GM12878 (cell line): ENCODE measurements at regions not wholly inside any gene's neighbourhood (a gene's known extent, or its start where the extent isn't known, plus 50 kb on each side); places are given as distances from the start of the nearest gene placed in this dataset.

ENCODE experiments used
- ATAC-seq: fragments of 200-7000 bp; cut with Tn5 transposase; 3 replicates; pipeline ENCODE4 v1.9.1; 2020; ENCODE audit warnings: mild to moderate bottlenecking, moderate library complexity
- BruUV-seq: library from RNA; stranded (reverse); fragments of 400-500 nt; replicated peaks from 2 replicates; lab custom pipeline; 2021; lab: Mats Ljungman, UMichigan
- CTCF ChIA-PET: fragments of 300-600 bp; sonication (Branson Sonifier 250); formaldehyde crosslinking; extraction: SDS; loops from one replicate; lab custom pipeline; 2021; ENCODE audit warnings: inconsistent platforms; lab: Yijun Ruan, JAX
- POLR2A ChIA-PET: fragments of 350-600 bp; formaldehyde crosslinking; extraction: SDS; loops from one replicate; lab custom pipeline; 2021; ENCODE audit warnings: inconsistent platforms; lab: Charles Lee
- RAD21 ChIA-PET: fragments of 300-600 bp; sonication (Branson Sonifier 250); formaldehyde crosslinking; loops from one replicate; lab custom pipeline; 2023; ENCODE audit warnings: antibody characterized with exemption; ENCODE audit not compliant: unreplicated experiment; lab: Charles Lee
- SMC1A ChIA-PET: fragments of 300-600 bp; sonication (Branson Sonifier 250); formaldehyde crosslinking; loops from one replicate; lab custom pipeline; 2023; ENCODE audit not compliant: unreplicated experiment, uncharacterized antibody; lab: Charles Lee
- DNase-seq: peaks from one replicate; pipeline ENCODE4 v3.0.0-alpha.2; 2011; ENCODE audit warnings: low read depth, low spot score
- FAIRE-seq: peaks from 3 replicates; lab custom pipeline; 2011; peaks lifted over from hg19 to GRCh38; lab: Jason Lieb, UNC
- H2AFZ ChIP-seq: 2 replicates; pipeline ENCODE4 v1.6.0; 2011; ENCODE audit warnings: low read depth, low read length, control low read depth; ENCODE audit not compliant: control insufficient read depth
- H3K27ac ChIP-seq: 2 replicates; pipeline ENCODE4 v1.5.1; 2011; ENCODE audit warnings: control low read depth; ENCODE audit not compliant: control insufficient read depth, insufficient read depth
- H3K27me3 ChIP-seq, 2 experiments: replicated peaks in 1 of 2; 2 replicates each; pipeline versions ENCODE4 v1.6.0 to v1.6.1; 2011; ENCODE audit warnings: low read length in 1 of 2; ENCODE audit not compliant: control insufficient read depth in 2 of 2, insufficient read depth in 2 of 2
- H3K36me3 ChIP-seq, 2 experiments: 2 replicates each; pipeline ENCODE4 v1.5.1; 2011; ENCODE audit warnings: low read length in 1 of 2; ENCODE audit not compliant: control insufficient read depth in 2 of 2, insufficient read depth in 2 of 2
- H3K4me1 ChIP-seq: 2 replicates; pipeline ENCODE4 v1.6.1; 2011; ENCODE audit warnings: mild to moderate bottlenecking, low read length, moderate library complexity, mixed read lengths; ENCODE audit not compliant: control insufficient read depth, insufficient read depth
- H3K4me2 ChIP-seq: 2 replicates; pipeline ENCODE4 v1.6.0; 2011; ENCODE audit warnings: control low read depth; ENCODE audit not compliant: control insufficient read depth, insufficient read depth
- H3K4me3 ChIP-seq: fragments of 200-600 bp; sonication (generic); 2 replicates; pipeline ENCODE4 v1.5.1; 2016
- H3K79me2 ChIP-seq: 2 replicates; pipeline ENCODE4 v1.6.0; 2011; ENCODE audit warnings: low read length; ENCODE audit not compliant: control insufficient read depth, insufficient read depth
- H3K9ac ChIP-seq: 2 replicates; pipeline ENCODE4 v1.8.0; 2011; ENCODE audit warnings: low read length, control low read depth, mixed read lengths; ENCODE audit not compliant: control insufficient read depth, insufficient read depth
- H3K9me3 ChIP-seq: replicated peaks from 3 replicates; pipeline ENCODE4 v1.5.1; 2011; ENCODE audit warnings: mild to moderate bottlenecking, low read length; ENCODE audit not compliant: control insufficient read depth, insufficient read depth
- H4K20me1 ChIP-seq: 2 replicates; pipeline ENCODE4 v1.6.0; 2011; ENCODE audit not compliant: control insufficient read depth, insufficient read depth
- CBFB ChIP-seq: IDR thresholded peaks from 2 replicates; pipeline ENCODE4 v1.6.1; 2016; ENCODE audit warnings: antibody characterized with exemption, low read depth
- EGR1 ChIP-seq, 2 experiments: IDR thresholded peaks; 1 replicate in 1 of 2; 2 replicates in 1 of 2; pipeline ENCODE4 v1.6.1; 2011 to 2012; ENCODE audit warnings: low read depth in 2 of 2, low read length in 2 of 2, borderline replicate concordance in 1 of 2, mild to moderate bottlenecking in 1 of 2, moderate library complexity in 1 of 2
- JUND ChIP-seq: IDR thresholded peaks from 2 replicates; pipeline ENCODE4 v1.6.1; 2012; ENCODE audit warnings: low read depth, mild to moderate bottlenecking, low read length, improper control_type of control experiment, moderate library complexity
- KAT2A ChIP-seq: conservative IDR thresholded peaks from 2 replicates; pipeline ENCODE4 v1.6.1; 2011; ENCODE audit warnings: low read depth, low read length; ENCODE audit not compliant: control insufficient read depth
- KDM1A ChIP-seq: fragments of 200-600 bp; sonication (generic); IDR thresholded peaks from 2 replicates; pipeline ENCODE4 v1.6.1; 2016; ENCODE audit warnings: borderline replicate concordance
- RBBP5 ChIP-seq: fragments of 200-600 bp; sonication (generic); conservative IDR thresholded peaks from 2 replicates; pipeline ENCODE4 v1.6.1; 2016
- SIN3A ChIP-seq: IDR thresholded peaks from 2 replicates; pipeline ENCODE4 v1.6.1; 2012; ENCODE audit warnings: low read depth, low read length, improper control_type of control experiment
- WGBS: methylation state at CpG from one replicate; pipeline ENCODE4 v1.1.6; 2016; ENCODE audit warnings: low lambda C conversion rate; ENCODE audit not compliant: insufficient replicate concordance, insufficient coverage; ENCODE audit errors: missing lambda C conversion rate; 5-methylcytosine and 5-hydroxymethylcytosine counted together
- in situ Hi-C: fragments of 300-500 bp; cut with MboI; formaldehyde crosslinking; loops from 9 replicates; pipeline ENCODE4 v1.14.3; 2018; ENCODE audit warnings: mixed read lengths
- intact Hi-C: fragments of 100-400 bp; cut with micrococcal nuclease; formaldehyde crosslinking; loops from one replicate; pipeline ENCODE4 v1.14.2; 2022; ENCODE audit not compliant: unreplicated experiment
- TF ChIP-seq, protein P1 (sequence below): fragments of 450-650 bp; IDR thresholded peaks from 2 replicates; pipeline ENCODE4 v1.6.1; 2017; ENCODE audit warnings: borderline replicate concordance
- TF ChIP-seq, protein P2 (sequence below): fragments of 450-650 bp; IDR thresholded peaks from 2 replicates; pipeline ENCODE4 v1.6.1; 2017; ENCODE audit warnings: mild to moderate bottlenecking
- TF ChIP-seq, protein P3 (sequence below): fragments of 450-650 bp; IDR thresholded peaks from 2 replicates; pipeline ENCODE4 v1.6.1; 2017; ENCODE audit warnings: mild to moderate bottlenecking, moderate library complexity

DNA sequence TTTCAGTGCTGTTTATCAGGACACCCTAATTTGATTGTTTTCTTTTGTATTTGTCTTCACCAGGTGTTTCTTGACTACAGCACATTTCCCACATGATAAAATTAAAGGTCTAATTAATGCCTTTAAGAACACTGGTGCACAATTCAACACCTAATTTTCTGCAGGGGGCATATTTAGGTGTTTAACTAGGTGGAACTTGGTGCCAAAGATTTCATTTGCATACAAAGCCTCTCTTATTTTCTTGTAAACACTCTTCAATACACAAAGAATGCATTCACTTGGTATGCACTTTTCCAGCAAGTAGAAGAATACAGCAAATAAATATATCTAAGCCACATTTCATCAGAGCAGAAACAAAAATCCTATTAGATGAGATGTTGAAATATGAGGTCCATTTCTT lies 646.2 kb upstream of the FOXG1 start:
- DNase-seq (no peak), ATAC-seq (no peak), FAIRE-seq (no peak)
- ChIA-PET CTCF (no interaction called here), RAD21 (no interaction called here), SMC1A (no interaction called here), POLR2A (no interaction called here)
- Histone ChIP-seq H3K27me3 (no peaks in the 10 kb centered on the region), H3K79me2 (no peaks in the 10 kb centered on the region), H3K4me1 (no peaks in the 10 kb centered on the region), H2AFZ (no peak overlapping the region), H4K20me1 (no peaks in the 10 kb centered on the region), H3K4me3 (no peak overlapping the region), H3K4me2 (no peak overlapping the region), H3K9ac (no peak overlapping the region), H3K36me3 (no peaks in the 10 kb centered on the region), H3K9me3 (no peaks in the 10 kb centered on the region), H3K27ac (no peak overlapping the region)
- BruUV-seq, result no TSS peak
- TF ChIP-seq CBFB (no peak), KDM1A (no peak), RBBP5 (no peak)
- TF ChIP-seq, protein P1, sequence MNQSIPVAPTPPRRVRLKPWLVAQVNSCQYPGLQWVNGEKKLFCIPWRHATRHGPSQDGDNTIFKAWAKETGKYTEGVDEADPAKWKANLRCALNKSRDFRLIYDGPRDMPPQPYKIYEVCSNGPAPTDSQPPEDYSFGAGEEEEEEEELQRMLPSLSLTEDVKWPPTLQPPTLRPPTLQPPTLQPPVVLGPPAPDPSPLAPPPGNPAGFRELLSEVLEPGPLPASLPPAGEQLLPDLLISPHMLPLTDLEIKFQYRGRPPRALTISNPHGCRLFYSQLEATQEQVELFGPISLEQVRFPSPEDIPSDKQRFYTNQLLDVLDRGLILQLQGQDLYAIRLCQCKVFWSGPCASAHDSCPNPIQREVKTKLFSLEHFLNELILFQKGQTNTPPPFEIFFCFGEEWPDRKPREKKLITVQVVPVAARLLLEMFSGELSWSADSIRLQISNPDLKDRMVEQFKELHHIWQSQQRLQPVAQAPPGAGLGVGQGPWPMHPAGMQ, result no peak
- in situ Hi-C loops (no loop called here), intact Hi-C loops (no loop called here)

DNA sequence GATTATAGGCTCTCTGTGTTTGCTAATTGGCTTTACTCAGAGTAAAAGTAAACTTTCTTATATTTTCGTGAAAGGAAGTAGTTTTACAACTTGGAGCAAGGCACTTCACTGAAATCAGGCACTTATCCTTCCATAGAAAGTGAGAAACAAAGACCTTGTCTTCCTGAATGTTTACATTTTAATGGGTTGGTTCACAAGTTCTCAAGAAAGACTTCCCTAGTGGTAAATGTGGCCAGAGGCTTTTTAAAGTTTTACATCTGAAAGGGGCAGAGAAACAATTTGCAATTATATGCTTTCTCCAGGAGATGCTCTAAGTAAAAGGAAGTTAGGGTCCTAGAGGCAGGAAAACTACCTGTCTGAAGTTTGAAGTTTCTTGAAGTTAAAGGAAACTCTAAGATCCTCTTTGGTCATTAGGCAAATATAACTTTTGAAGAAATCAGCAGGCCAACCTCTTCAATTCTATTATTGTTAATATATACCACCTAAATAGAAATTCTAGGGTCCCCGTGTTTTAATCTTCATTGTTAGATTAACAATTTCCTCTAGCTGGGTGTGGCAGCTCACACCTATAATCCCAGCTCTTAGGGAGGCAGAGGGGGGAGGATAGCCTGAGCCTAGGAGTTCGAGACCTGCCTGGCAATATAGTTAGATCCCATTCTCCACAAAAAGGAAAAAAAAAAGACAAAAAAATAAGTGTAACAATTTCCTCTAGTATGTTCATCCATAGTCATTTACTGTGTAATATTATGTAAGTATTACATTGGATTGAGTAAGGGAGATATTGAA lies 644.9 kb upstream of the FOXG1 start:
- in situ Hi-C loops (no loop called here), intact Hi-C loops (no loop called here)
- ChIA-PET SMC1A (no interaction called here), POLR2A (no interaction called here), CTCF (no interaction called here), RAD21 (no interaction called here)
- Histone ChIP-seq H3K36me3 (no peaks in the 10 kb centered on the region), H3K27me3 (no peaks in the 10 kb centered on the region), H3K79me2 (no peaks in the 10 kb centered on the region), H3K27ac (no peak overlapping the region), H2AFZ (no peak overlapping the region), H3K4me2 (no peak overlapping the region), H3K9ac (no peak overlapping the region), H3K4me1 (no peaks in the 10 kb centered on the region), H3K4me3 (no peak overlapping the region), H4K20me1 (no peaks in the 10 kb centered on the region), H3K9me3 (no peaks in the 10 kb centered on the region)
- FAIRE-seq (no peak), ATAC-seq (no peak), DNase-seq (no peak)
- BruUV-seq, result no TSS peak
- WGBS, result 0% methylated on average over 3 of the region's 3 CpGs
- TF ChIP-seq JUND (no peak), SIN3A (no peak), EGR1 (IDR thresholded peaks at IDR 0.05; ENCODE audit: borderline replicate concordance in 1 of 2, low read depth in 2 of 2, low read length in 2 of 2) (no peak), KAT2A (no peak)
- TF ChIP-seq, protein P2, sequence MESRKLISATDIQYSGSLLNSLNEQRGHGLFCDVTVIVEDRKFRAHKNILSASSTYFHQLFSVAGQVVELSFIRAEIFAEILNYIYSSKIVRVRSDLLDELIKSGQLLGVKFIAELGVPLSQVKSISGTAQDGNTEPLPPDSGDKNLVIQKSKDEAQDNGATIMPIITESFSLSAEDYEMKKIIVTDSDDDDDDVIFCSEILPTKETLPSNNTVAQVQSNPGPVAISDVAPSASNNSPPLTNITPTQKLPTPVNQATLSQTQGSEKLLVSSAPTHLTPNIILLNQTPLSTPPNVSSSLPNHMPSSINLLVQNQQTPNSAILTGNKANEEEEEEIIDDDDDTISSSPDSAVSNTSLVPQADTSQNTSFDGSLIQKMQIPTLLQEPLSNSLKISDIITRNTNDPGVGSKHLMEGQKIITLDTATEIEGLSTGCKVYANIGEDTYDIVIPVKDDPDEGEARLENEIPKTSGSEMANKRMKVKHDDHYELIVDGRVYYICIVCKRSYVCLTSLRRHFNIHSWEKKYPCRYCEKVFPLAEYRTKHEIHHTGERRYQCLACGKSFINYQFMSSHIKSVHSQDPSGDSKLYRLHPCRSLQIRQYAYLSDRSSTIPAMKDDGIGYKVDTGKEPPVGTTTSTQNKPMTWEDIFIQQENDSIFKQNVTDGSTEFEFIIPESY, result no peak
- TF ChIP-seq, protein P3, sequence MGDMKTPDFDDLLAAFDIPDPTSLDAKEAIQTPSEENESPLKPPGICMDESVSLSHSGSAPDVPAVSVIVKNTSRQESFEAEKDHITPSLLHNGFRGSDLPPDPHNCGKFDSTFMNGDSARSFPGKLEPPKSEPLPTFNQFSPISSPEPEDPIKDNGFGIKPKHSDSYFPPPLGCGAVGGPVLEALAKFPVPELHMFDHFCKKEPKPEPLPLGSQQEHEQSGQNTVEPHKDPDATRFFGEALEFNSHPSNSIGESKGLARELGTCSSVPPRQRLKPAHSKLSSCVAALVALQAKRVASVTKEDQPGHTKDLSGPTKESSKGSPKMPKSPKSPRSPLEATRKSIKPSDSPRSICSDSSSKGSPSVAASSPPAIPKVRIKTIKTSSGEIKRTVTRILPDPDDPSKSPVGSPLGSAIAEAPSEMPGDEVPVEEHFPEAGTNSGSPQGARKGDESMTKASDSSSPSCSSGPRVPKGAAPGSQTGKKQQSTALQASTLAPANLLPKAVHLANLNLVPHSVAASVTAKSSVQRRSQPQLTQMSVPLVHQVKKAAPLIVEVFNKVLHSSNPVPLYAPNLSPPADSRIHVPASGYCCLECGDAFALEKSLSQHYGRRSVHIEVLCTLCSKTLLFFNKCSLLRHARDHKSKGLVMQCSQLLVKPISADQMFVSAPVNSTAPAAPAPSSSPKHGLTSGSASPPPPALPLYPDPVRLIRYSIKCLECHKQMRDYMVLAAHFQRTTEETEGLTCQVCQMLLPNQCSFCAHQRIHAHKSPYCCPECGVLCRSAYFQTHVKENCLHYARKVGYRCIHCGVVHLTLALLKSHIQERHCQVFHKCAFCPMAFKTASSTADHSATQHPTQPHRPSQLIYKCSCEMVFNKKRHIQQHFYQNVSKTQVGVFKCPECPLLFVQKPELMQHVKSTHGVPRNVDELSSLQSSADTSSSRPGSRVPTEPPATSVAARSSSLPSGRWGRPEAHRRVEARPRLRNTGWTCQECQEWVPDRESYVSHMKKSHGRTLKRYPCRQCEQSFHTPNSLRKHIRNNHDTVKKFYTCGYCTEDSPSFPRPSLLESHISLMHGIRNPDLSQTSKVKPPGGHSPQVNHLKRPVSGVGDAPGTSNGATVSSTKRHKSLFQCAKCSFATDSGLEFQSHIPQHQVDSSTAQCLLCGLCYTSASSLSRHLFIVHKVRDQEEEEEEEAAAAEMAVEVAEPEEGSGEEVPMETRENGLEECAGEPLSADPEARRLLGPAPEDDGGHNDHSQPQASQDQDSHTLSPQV, result no peak
